ENCODE measurements at regions not wholly inside any gene's neighbourhood (a gene's known extent, or its start where the extent isn't known, plus 50 kb on each side); places are given as distances from the start of the nearest gene placed in this dataset.

DNA sequence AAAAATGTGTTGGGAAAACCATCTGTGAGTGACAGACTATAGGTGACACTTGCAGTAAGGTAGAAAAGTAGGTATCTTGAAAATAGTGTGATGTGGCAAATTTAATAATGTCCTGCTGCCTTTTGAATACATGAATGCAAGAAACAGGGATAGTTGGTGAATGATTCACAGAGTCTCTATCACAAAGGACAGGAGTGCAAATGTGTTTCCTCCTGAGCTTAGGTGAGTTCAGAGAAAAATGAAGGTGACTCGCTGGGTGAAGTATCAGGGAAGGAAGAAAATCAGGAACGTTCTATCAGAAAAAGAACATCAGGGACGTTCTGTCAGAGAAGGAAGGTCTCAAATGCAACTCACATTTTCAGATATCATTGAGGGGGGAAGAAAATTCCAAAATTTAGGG lies 557.8 kb upstream of the SLC35B3 start:
- TF ChIP-seq, protein P1, sequence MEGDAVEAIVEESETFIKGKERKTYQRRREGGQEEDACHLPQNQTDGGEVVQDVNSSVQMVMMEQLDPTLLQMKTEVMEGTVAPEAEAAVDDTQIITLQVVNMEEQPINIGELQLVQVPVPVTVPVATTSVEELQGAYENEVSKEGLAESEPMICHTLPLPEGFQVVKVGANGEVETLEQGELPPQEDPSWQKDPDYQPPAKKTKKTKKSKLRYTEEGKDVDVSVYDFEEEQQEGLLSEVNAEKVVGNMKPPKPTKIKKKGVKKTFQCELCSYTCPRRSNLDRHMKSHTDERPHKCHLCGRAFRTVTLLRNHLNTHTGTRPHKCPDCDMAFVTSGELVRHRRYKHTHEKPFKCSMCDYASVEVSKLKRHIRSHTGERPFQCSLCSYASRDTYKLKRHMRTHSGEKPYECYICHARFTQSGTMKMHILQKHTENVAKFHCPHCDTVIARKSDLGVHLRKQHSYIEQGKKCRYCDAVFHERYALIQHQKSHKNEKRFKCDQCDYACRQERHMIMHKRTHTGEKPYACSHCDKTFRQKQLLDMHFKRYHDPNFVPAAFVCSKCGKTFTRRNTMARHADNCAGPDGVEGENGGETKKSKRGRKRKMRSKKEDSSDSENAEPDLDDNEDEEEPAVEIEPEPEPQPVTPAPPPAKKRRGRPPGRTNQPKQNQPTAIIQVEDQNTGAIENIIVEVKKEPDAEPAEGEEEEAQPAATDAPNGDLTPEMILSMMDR (IDR thresholded peaks at IDR 0.05; ENCODE audit: poor library complexity, severe bottlenecking) = no peak
- DNase-seq (ENCODE audit: low spot score) (no peak), ATAC-seq (ENCODE audit: low read depth) (no peak)
- H3K4me3 ChIP-seq (ENCODE audit: severe bottlenecking) = no peak overlapping the region
- no peak overlapping the region for H3K27ac ChIP-seq (ENCODE audit: poor library complexity, severe bottlenecking)
- H3K4me1 ChIP-seq (ENCODE audit: insufficient read depth, poor library complexity, severe bottlenecking) = no peaks in the 10 kb centered on the region
- no peaks in the 10 kb centered on the region for H3K27me3 ChIP-seq (ENCODE audit: insufficient read depth, poor library complexity, severe bottlenecking)
- no peaks in the 10 kb centered on the region for H3K9me3 ChIP-seq (ENCODE audit: severe bottlenecking)
- H3K36me3 ChIP-seq (ENCODE audit: low read depth) = no peaks in the 10 kb centered on the region

DNA sequence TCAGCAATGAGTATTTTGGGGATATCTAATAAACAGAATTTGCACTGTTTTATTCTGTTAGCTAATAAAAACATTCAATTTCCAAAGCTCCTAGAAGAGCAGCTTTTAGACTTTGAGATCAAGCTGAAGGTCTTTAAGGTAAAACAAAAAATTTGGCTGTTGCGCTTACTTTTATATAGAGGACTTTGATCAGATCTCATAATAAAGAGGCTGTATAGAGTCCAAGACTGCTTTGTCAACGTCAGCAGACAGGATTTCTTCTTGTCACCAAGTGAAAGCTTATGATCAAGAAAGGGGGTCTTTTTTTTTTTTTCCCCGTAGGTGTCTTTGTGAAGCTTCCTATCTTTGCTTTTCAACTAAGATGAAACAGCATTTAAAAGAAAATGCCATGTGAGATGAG lies 556.5 kb upstream of the SLC35B3 start:
- Histone ChIP-seq H3K27me3 (ENCODE audit: insufficient read depth, poor library complexity, severe bottlenecking) (no peaks in the 10 kb centered on the region), H3K9me3 (ENCODE audit: severe bottlenecking) (no peaks in the 10 kb centered on the region), H3K4me3 (ENCODE audit: severe bottlenecking) (no peak overlapping the region), H3K27ac (ENCODE audit: poor library complexity, severe bottlenecking) (no peak overlapping the region), H3K4me1 (ENCODE audit: insufficient read depth, poor library complexity, severe bottlenecking) (no peaks in the 10 kb centered on the region), H3K36me3 (ENCODE audit: low read depth) (no peaks in the 10 kb centered on the region)
- TF ChIP-seq, protein P1 (IDR thresholded peaks at IDR 0.05; ENCODE audit: poor library complexity, severe bottlenecking) = no peak
- ATAC-seq (ENCODE audit: low read depth) (no peak), DNase-seq (ENCODE audit: low spot score) (no peak)

DNA sequence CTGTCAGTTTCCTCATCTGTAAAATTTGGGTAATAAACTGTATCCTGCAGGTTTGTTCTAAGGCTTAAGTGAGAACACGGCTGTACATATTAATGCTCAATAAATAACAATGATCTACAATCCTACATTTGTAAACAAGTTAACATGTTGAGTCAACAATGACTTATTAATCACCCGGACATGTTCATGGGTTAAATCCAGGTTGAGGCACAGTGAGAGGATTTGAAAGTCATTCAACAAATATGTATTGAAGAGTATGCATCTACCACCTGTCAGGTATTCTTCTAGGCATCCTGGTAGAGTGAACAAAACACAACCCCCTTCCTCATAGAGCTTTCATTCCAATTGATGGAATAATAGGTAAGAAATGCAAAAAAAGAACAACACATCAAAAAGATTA lies 554.7 kb upstream of the SLC35B3 start:
- H3K9me3 ChIP-seq (ENCODE audit: severe bottlenecking) = no peaks in the 10 kb centered on the region
- no peak for DNase-seq (ENCODE audit: low spot score)
- no peaks in the 10 kb centered on the region for H3K4me1 ChIP-seq (ENCODE audit: insufficient read depth, poor library complexity, severe bottlenecking)
- TF ChIP-seq, protein P1 (IDR thresholded peaks at IDR 0.05; ENCODE audit: poor library complexity, severe bottlenecking) = no peak
- no peaks in the 10 kb centered on the region for H3K27me3 ChIP-seq (ENCODE audit: insufficient read depth, poor library complexity, severe bottlenecking)
- no peaks in the 10 kb centered on the region for H3K36me3 ChIP-seq (ENCODE audit: low read depth)
- no peak overlapping the region for H3K4me3 ChIP-seq (ENCODE audit: severe bottlenecking)
- no peak overlapping the region for H3K27ac ChIP-seq (ENCODE audit: poor library complexity, severe bottlenecking)
- ATAC-seq (ENCODE audit: low read depth) = no peak

DNA sequence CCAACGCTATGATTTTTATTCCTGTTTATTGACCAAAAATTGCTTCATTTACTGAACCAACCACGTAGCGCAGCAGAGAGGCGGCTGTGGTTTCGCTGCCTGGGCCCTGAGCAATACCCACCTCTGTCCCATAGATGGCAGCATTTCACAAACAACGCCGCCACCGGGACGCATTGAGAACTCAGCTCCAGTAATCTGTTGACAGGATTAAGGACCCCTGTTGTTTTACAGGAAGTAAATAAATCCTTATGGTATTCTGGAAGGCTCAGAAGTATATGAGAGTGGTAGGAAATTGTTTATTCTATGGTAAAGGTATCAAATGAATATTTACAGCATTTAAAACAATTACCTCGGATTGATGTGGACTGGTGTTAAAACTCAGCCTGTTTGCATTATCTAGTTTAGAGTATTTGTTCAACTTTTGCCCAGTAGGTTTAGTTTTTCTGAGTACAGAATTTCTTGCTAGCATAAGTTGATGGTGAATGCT lies 547.9 kb upstream of the SLC35B3 start:
- no peak for DNase-seq (ENCODE audit: low spot score)
- H3K27me3 ChIP-seq (ENCODE audit: insufficient read depth, poor library complexity, severe bottlenecking) = no peaks in the 10 kb centered on the region
- ATAC-seq (ENCODE audit: low read depth) = peak; percentile 91
- TF ChIP-seq, protein P1 (IDR thresholded peaks at IDR 0.05; ENCODE audit: poor library complexity, severe bottlenecking) = peak; percentile 95
- no peak overlapping the region for H3K27ac ChIP-seq (ENCODE audit: poor library complexity, severe bottlenecking)
- H3K4me1 ChIP-seq (ENCODE audit: insufficient read depth, poor library complexity, severe bottlenecking) = no peaks in the 10 kb centered on the region
- H3K36me3 ChIP-seq (ENCODE audit: low read depth) = no peaks in the 10 kb centered on the region
- H3K4me3 ChIP-seq (ENCODE audit: severe bottlenecking) = no peak overlapping the region
- H3K9me3 ChIP-seq (ENCODE audit: severe bottlenecking) = no peaks in the 10 kb centered on the region

DNA sequence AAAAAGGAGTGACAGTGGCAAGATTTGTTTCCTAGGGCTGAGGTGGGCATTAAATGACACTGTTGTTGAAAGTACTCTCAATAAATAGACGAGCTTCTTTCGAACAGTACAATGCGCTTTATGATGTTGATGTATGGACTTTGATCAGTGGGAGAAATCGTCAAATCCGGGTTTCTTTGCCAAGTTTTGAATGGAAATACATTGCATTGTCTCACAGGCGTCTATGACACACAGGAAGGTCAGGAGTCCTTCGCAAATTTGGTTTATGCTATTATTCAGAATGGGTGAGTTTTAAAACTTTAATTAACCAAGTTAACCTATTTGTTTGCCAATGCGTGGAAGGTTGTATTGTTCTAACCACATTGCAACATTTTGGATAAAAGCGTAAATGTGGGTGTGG lies 547.3 kb upstream of the SLC35B3 start:
- H3K9me3 ChIP-seq (ENCODE audit: severe bottlenecking) = no peaks in the 10 kb centered on the region
- H3K4me1 ChIP-seq (ENCODE audit: insufficient read depth, poor library complexity, severe bottlenecking) = no peaks in the 10 kb centered on the region
- H3K4me3 ChIP-seq (ENCODE audit: severe bottlenecking) = no peak overlapping the region
- no peaks in the 10 kb centered on the region for H3K36me3 ChIP-seq (ENCODE audit: low read depth)
- DNase-seq (ENCODE audit: low spot score) (no peak), ATAC-seq (ENCODE audit: low read depth) (no peak)
- H3K27me3 ChIP-seq (ENCODE audit: insufficient read depth, poor library complexity, severe bottlenecking) = no peaks in the 10 kb centered on the region
- H3K27ac ChIP-seq (ENCODE audit: poor library complexity, severe bottlenecking) = no peak overlapping the region
- TF ChIP-seq, protein P1 (IDR thresholded peaks at IDR 0.05; ENCODE audit: poor library complexity, severe bottlenecking) = no peak
